HG03521 (cell line): ENCODE measurements at regions not wholly inside any gene's neighbourhood (a gene's known extent, or its start where the extent isn't known, plus 50 kb on each side); places are given as distances from the start of the nearest gene placed in this dataset.

ENCODE experiments used
- ATAC-seq: cut with Tn5 transposase; IDR thresholded peaks from one replicate; pipeline ENCODE4 v1.9.1; 2021; ENCODE audit warnings: mild to moderate bottlenecking, moderate library complexity; ENCODE audit not compliant: unreplicated experiment

DNA sequence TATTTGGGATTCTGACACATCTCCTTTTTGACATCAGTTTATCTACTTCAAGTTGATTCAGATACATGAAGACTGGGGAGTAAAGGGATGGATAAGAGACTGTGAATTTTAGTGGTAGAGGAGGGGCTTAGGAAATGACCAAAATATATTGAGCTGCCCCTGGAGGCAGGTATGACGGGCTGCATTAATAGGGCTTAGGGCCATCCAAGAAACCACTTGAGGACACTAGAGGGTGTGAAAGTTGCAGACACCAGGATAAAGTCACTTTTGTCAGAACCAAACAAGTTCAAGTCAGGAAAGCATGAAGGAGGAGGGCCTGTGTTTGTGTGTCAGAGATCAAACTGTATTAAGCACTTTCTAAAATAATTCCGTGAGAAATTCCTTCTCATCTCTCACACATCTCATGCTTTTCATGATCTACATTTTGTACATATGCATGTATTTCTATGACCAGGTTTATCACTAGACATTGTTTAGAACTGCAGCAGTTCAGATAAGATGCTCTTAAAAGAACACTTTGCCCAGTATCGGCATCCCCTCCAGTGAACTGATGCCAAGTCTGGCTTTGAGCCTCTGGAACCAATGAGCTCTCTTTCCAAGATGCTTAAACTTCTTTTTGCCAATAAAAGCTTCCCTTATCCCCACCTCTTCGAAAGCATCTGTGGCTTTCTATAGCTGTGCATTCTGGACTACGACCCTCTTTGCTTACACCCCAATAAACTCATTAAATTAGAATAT is 136.9 kb downstream of the SLC38A1 start:
- ATAC-seq = no peak

DNA sequence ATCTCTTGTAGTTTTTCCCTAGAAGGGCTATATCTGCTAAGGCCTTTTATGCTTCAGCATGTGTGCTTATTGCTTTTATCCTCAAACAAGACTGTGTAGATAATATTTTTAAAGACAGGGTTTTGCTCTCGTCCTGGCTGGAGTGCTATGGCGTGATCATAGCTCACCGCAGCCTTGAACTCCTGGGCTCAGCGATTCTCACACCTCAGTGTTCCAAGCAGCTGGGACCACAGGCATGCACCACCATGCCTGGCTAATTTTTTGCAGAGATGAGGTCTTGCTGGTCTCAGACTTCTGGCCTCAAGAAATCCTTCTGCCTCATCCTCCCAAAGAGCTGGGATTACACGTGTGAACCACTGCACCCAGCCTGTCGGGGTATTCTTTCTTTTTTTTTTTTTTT is 137.3 kb upstream of the SCAF11 start:
- no peak for ATAC-seq

DNA sequence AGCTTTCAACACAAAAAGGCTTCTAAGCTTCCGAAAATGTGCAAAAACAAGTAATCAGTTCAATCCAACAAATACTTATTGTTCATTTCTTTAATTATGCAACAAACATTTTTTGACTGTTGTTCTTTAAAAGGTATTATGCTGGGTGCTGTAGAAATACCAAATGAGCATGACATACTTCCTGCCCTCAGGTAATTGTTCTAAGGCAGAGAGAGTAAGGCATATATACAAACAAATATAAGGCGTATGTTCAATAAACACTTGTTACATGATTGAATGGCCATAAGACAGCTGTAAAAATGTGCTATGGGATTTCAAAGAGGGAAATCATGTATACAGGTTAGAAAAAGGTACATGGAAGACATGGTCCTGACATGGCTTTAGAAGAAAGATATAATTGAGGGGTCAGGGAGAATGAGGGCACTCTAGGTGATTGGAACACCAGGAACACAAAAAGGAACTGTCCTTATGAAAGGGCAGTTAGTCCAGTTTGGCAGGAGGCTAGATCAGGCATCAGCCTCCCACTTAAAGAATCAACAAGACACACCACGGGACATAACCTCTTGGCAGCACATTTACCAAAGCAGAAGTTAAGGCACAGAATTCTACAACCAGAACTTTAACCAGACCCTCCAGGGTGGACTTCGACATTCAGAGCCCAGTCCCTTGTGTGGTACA is 135.8 kb upstream of the SCAF11 start:
- ATAC-seq = no peak

DNA sequence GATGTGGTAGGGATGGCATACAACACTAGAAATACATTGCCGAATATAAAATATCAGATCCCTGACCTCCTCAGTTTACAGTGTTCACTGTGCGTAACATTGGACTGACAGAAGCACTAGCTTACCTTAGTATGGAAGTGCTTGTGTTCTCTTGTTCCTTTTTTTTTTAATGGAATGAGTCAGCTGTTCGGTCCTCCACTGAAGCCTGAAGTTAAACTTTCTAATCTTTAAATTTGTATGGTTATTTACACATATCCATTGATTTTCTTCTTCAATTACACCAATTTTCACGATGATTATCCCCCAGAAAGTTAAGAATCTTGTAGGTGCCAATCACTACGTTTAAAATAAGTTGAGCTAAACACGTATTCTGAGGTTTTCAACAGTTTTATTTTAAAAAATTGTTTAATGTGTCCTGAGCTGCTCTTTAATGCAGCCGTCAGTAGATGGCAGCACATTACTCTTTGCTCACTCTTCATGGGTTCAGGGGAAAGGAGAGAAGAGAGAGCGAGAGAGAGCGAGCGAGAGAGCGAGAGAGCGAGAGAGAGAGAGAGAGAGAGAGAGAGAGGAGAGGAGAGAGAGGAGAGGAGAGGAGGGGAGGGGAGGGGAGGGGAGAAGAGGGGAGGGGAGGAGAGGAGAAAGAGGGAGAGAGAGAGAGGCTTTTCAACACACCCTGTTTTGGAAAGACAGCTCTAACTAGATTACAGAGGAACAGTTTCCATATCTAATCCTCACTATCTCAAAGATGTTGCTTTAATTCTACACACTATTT is 134.7 kb upstream of the SCAF11 start:
- ATAC-seq = peak; percentile 84

DNA sequence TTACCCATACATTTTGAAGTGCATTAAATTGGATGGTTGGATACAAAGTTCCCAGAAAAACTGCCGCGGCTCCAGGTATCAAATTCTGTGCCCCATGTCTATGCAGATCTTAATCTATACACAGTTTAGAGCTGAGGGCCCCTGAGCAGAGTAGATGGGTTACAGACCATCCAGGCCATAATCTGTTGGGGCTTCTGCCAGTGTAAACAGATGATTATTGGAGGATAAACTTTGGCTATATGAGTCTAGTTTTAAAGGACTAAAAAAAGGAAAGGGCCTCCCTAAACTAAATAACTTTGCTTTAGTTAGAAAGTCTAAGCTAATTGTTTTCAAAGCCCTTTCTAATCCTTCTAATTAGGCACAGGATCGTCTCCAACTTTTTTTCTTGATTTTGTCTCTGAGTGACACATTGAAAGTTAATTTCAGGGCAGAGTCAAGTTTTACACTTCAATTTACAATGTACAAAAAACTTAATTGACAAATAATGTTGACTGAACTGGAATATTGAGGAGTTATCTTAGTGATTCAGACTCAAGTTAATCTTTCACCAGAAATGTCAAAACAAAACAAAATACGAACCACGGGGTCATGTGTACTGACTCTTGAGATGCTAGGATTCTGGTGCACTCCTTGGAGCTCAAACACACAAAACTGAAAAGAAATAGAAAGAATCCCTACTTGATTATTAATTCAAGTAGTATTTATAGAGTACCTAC is 133.9 kb upstream of the SCAF11 start:
- no peak for ATAC-seq

DNA sequence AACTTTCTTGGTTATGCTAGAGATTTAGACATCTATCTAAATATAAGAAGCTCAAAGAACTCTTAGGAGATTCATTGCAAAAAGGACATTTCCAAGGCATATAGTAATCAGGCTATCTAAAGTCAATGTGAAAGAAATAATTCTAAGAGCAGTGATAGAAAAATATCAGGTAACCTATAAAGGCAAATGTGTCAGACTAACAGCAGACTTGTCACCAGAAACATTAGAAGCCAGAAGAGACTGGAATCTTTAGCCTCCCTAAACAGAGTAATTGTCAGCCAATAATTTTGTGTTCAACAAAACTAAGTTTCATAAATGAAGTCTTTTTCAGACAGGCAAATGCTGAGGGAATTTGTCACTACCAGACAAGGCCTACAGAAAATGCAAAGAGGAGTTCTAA is 122.0 kb upstream of the SCAF11 start:
- no peak for ATAC-seq

DNA sequence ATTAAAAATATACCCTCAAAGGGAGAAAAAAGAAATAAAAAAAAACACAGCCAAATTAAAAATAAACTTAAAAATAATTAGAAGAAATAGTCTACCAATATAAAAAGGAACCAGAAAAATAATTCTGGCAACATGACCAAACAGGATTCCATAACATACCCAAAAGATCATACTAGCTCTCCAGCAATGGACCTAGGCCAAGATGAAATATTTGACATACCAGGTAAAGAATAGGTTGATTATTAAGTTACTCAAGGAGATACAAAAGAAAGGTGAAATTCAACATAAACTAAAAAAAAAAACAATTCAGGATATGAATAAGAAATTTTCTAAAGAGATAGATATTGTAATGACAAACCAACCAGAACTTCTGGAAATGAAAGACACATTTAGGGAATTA is 121.3 kb upstream of the SCAF11 start:
- no peak for ATAC-seq

DNA sequence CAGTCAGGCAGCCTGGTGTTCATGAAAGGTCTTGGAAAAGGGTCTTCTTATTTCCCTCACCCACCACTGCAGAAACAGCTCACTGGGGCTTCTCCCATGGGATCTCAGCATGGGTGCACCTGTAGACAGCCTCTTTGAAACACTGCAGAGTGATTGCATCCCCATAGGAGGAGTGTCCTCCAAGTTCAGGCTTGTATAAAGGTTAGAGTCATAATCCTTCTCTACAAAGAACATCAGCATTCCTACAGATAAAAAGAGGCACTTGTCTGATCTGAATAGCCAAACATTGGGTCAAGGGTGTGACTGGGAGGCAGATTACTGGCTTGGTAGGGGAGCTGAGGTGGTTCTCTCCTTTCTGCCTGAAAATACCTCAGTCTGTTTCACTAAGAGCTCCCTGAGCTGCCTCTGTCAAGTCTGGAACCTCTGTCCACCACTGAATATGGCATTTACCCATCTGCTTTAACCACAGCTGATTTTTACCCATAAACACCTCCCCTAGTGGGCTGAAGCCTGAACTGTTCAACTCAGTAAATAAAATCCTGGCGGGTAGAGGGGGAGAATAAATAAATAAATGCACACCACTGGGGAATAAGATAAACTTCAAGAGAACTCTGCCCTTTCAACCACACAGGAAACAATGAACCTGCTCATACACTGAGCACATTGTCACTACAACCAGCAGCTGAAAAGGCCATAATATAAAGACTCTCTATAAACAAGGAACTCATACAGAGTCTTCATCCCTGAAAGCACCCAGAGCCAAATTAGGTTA is 120.7 kb upstream of the SCAF11 start:
- peak; percentile 36 for ATAC-seq

DNA sequence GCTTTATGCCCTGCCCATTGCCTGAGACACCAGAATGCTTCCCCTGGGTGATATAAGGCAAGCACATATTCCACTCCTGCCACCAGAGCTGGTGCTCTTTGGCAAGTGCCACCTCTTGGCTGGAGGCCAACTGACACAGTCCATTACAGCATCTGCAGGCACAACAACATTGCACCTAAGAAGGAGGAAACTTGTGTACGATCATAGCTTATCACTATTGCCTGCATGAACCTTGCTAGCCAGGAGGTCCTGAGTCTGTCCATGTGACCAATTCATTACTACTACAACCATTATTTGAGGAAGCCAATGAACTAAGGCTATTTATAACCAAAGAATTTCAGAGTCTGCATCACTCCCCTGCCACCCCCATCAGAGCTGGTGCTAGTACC is 119.8 kb upstream of the SCAF11 start:
- no peak for ATAC-seq

DNA sequence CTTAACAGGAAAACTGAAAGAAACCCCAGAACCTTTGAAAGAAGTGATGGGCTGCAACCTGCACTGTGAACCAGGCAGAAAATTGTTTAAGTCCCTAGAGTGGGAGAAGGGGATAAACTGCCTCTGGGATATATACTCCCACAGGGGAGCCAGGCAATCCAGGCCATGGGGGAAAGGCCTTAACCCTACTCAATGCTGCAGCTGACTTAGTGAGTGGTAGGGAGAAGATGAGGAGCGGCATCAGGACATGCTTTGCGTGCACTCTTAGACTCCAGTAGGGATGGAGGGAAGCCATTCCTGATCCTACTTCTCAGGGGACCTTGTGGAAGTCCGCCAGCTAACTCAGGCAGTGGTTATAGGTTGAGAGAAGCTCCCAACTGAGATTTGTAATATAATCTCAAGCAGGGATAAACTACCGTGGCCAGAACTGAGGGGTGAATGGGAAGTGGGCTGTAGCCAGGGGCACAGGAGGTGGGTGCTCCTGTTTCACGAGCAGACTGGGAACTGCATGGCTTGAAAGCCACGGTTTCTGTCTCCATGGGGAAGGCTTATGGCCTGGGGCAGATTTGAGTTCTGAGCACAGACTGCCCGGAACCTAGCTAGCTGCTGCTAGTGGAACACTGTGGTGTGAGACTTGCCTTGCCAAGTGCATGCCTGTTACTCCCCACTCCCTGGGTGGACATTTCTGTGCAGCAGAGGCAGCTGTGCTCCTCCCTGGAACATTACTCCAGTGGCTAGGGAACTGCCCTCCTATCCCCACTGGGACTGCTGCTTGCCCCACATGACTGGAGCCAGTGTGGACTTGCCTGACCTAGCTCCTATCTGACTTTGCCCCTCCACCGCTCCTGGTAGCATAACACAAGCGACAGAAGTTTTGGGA is 119.2 kb upstream of the SCAF11 start:
- no peak for ATAC-seq

DNA sequence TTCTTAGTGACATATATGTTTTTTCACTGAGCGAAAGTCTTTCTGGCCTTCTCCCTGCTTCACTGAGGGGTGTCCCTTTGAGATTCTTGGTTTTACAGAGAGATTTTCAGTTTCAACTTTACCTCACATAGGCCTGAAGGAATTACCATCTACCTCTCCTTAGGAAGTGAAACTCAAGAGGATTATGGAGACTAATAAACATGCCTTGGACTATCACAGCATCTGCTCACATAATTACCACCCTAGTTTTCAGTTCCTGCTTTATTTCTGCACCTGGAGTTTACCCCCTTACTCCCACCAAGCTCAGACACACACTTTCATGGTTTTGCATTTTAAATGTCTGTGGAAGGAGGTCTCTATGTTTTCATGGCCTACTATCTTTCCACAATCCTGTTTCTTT is 118.3 kb upstream of the SCAF11 start:
- ATAC-seq = peak; percentile 81

DNA sequence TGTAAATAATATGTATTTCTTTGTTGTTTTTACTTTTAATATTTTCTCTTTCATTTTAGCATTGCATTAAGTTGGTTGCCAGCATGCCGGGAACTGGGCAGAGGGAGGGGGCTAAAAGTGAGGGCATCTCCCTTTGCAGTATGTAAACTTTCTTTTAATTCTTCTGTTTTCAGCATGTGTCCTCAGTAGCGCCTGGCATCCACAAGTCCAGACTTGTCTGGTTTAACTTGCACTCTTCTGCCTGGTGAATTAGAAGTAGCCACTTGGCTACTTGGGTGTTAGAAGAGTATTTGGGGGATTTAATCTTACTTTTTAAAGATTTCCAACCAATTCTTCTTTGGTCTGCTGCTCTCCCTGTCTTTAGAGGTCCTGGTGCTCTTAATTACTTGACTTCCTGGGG is 117.2 kb upstream of the SCAF11 start:
- ATAC-seq = no peak

DNA sequence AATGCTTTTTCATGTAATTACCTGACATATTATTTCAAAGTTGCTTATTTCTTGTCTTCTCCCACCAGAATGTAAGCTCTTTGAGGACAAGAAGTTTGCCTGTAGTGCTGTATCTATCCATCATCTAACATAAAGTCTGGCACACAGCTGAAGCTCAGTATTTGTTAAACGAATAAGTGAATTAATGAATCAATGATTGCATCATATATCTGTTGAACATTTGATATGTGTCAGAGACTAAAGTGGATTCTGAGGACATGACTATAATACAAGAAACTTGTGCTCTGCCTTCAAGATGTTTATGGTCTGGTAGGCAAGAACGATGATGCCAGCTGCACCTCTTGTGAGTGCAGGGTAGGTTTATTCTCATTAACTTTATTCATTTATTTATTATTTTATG is 115.4 kb upstream of the SCAF11 start:
- ATAC-seq = no peak

DNA sequence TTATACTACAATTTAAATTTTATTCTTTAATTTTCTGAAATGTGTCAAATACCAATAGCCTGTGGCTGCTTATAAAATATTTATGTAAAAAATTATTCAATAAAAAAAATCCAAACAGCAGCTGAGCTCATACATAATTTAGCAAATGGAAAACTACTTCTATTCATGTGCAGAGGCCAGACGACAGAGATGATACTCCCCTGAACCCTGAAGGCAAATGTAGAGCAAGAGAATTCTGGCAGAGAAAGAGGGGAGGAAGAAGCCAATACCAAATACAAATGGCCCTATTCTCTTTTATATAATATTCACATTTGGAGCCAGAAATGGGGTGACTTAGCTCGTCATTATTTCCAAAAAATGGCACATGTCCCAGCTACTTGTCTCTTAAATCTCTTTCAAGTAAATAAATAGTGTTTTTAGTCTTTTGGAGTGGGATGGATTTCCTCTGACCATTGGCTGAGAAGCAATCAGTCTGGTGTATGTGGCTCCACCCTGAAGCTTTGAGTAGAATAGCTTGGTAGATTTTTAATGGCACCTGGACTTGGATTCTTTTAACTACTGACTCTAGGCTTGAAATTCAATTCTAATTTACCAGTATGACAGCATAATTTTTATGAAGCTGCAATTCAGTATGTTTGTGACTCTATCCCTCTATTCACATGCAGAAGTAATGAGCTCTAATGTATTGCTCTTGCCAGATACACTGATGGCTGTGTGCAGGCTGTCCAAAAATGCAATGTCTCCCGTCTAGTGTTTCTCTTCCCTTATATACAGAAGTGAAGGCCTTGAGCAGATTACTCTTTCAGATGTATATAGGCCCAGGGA is 113.4 kb upstream of the SCAF11 start:
- no peak for ATAC-seq

DNA sequence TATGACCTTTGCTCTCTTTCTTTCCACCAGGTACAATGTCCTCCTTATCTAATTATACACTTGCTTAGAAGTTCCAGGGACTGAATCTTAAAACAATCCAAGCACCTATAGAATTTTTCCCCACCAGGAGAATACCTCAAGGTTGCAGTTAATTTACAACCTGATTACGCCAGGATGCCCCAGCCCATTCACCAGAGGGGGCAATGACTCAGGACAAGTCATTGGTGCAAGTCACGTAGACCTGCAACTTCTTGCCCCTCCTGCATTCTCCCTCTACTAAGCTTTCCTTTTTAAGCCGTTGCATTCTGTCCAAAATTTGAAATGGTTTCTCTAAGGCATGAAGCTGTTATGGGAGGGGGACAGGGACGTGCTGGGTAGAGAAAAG is 111.1 kb upstream of the SCAF11 start:
- ATAC-seq = no peak

DNA sequence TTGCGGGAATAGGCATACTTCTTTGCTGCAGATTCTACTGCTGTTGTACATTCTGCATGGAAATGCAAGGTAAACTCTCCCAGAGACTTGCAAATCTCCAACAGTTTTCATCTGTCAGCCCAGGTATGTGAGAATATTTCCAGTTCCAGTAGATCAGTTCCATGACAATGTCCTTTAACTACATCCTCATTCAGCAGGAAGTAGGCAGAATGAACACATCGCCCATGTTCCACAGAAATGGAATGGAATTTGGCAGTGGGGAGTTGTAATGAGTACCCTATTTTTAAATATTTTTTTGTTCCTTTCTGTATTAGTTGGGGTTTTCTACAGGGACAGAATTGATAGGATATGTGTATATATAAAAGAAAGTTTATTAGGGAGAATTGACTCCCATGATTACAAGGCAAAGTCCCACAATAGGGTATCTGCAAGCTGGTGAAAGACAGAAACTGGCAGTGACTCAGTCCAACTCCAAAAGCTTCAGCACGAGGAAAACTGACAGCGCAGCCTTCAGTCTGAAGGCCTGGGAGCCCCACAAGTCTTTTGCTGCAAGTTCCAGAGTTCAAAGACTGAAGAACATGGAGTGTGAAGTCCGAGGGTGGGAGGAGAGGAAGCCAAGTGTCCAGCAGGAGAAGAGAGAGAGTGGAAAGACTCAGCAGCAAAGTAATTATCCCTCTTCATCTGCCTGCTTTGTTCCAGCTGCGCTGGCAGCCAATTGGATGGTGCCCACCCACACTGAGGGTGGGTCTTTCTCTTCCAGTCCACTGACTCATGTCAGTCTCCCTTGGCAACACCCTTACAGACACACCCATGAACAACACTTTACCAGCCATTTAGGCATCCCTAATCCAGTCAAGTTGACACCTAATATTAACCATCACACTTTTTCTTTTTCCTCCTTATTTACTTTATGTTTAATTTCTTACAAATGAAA is 110.4 kb upstream of the SCAF11 start:
- ATAC-seq = no peak

DNA sequence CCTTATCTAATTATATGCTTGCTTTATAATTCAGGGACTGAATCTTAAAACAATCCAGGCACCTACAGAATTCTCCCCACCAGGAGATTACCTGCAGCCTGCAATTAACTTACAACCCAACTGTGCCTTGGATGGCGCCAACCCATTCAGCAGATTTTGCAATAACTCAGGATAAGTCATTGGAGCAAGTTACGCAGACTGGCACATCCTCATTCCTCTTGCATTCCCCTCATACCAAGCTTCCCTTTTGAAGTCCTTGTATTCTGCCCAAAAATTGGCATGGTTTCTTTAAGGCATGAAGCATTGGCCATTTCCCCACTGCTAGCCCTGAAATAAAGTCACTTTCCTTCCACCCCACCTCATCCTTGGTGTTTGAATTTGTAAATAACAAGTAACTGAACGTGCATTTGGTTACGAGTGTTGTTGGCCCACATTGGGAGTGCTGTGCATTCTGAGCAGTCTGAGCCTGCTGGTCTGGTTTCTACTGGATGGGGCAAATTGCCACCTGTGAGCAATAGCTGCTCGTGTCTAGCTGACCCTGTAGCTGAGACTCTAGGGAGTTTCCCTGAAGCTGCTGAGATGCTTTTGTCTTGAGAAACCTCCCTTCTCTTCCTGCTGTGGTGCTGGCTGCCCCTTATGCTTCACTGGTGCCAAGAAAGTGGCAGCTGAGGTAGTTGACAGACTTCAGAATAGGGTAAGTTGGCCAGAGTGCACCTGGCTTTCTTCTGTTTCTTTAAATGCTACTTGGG is 99.2 kb upstream of the SCAF11 start:
- no peak for ATAC-seq
